Thyroid gland (tissue), 4 donors: ENCODE measurements at regions not wholly inside any gene's neighbourhood (a gene's known extent, or its start where the extent isn't known, plus 50 kb on each side); places are given as distances from the start of the nearest gene placed in this dataset.

ENCODE experiments used
- DNase-seq, 2 donors: peaks; one replicate each; pipeline ENCODE4 v3.0.0-alpha.2; 2019
- H3K27ac ChIP-seq, 3 donors: fragments of 200-600 bp; sonication (generic); 1 replicate in 2 of 3; 2 replicates in 1 of 3; pipeline ENCODE4 v1.5.1; 2016 to 2019; ENCODE audit warnings: mild to moderate bottlenecking in 1 of 3, moderate library complexity in 1 of 3
- H3K27me3 ChIP-seq: fragments of 200-600 bp; sonication (generic); one replicate; pipeline ENCODE4 v1.5.1; 2019
- H3K36me3 ChIP-seq, 2 donors: fragments of 200-600 bp; sonication (generic); one replicate each; pipeline ENCODE4 v1.5.1; 2016 to 2019
- H3K4me1 ChIP-seq, 2 donors: fragments of 200-600 bp; sonication (generic); one replicate each; pipeline ENCODE4 v1.5.1; 2017 to 2019
- H3K4me3 ChIP-seq, 3 donors: fragments of 200-600 bp; sonication (generic); replicated peaks in 1 of 3; 1 replicate in 2 of 3; 2 replicates in 1 of 3; pipeline ENCODE4 v1.5.1; 2016; ENCODE audit warnings: mild to moderate bottlenecking in 1 of 3
- H3K9me3 ChIP-seq: fragments of 200-600 bp; sonication (generic); one replicate; pipeline ENCODE4 v1.5.1; 2017
- CTCF ChIP-seq, 6 experiments: fragments of 200-600 bp in 3 of 6; fragments of 450-650 bp in 3 of 6; sonication (generic) in 3 of 6; IDR thresholded peaks; one replicate each; pipeline ENCODE4 v1.5.1; 2016 to 2019; ENCODE audit warnings: antibody characterized with exemption in 6 of 6, mild to moderate bottlenecking in 2 of 6, inconsistent platforms in 1 of 6, moderate library complexity in 1 of 6
- POLR2A ChIP-seq, 2 donors: fragments of 450-650 bp; IDR thresholded peaks; one replicate each; pipeline ENCODE4 v1.6.1; 2017; ENCODE audit warnings: antibody characterized with exemption in 2 of 2, mild to moderate bottlenecking in 2 of 2, moderate library complexity in 1 of 2
- WGBS, 2 donors: methylation state at CpG; one replicate each; pipeline ENCODE4 v1.1.5; 2017; 5-methylcytosine and 5-hydroxymethylcytosine counted together
- intact Hi-C: fragments of 100-400 bp; cut with DNase I; formaldehyde crosslinking; loops from one replicate; pipeline ENCODE4 v1.15.1; 2023

GRCh38 chr5:180436275-180436674, 57.9 kb upstream of the CNOT6 start:
- Histone ChIP-seq H3K36me3 (no peaks in the 10 kb centered on the region), H3K27ac (no peak overlapping the region), H3K27me3 (no peaks in the 10 kb centered on the region), H3K9me3 (no peaks in the 10 kb centered on the region), H3K4me3 (no peak overlapping the region), H3K4me1 (peaks cover 0 to 2% of the 10 kb centered on the region in 2 donors)
- intact Hi-C loops: no loop called here
- peak; percentile 12 to 14 for DNase-seq
- no peak for TF ChIP-seq POLR2A (IDR thresholded peaks at IDR 0.05)
- no peak for TF ChIP-seq CTCF (IDR thresholded peaks at IDR 0.05)
- 59 to 72% methylated on average over 13 of the region's 13 CpGs for WGBS, 2 donors

GRCh38 chr5:180436936-180437335, 57.2 kb upstream of the CNOT6 start:
- intact Hi-C loops: no loop called here
- Histone ChIP-seq H3K27ac (no peak overlapping the region), H3K4me3 (no peak overlapping the region), H3K9me3 (no peaks in the 10 kb centered on the region), H3K27me3 (no peaks in the 10 kb centered on the region), H3K36me3 (no peaks in the 10 kb centered on the region), H3K4me1 (peaks cover 0 to 8% of the 10 kb centered on the region in 2 donors)
- no peak for DNase-seq
- WGBS, 2 donors: 86 to 100% methylated on average over 1 to 5 of the region's 6 CpGs
- no peak for TF ChIP-seq CTCF (IDR thresholded peaks at IDR 0.05)

GRCh38 chr5:180437336-180437735, 56.8 kb upstream of the CNOT6 start:
- no peak for TF ChIP-seq POLR2A (IDR thresholded peaks at IDR 0.05)
- TF ChIP-seq CTCF (IDR thresholded peaks at IDR 0.05): no peak
- no peak overlapping the region for H3K4me3 ChIP-seq
- intact Hi-C loops: no loop called here
- H3K27me3 ChIP-seq: no peaks in the 10 kb centered on the region
- H3K36me3 ChIP-seq: no peaks in the 10 kb centered on the region
- H3K4me1 ChIP-seq: peaks cover 0 to 8% of the 10 kb centered on the region in 2 donors
- H3K27ac ChIP-seq: no peak overlapping the region
- no peaks in the 10 kb centered on the region for H3K9me3 ChIP-seq
- WGBS, 2 donors: 93 to 97% methylated on average over 7 to 8 of the region's 8 CpGs
- no peak for DNase-seq

GRCh38 chr5:180438785-180439780, 55.1 kb upstream of the CNOT6 start:
- H3K9me3 ChIP-seq: no peaks in the 10 kb centered on the region
- no peak overlapping the region for H3K27ac ChIP-seq
- intact Hi-C loops: no loop called here
- 79 to 94% methylated on average over 24 to 26 of the region's 26 CpGs for WGBS, 2 donors
- peaks cover 0 to 8% of the 10 kb centered on the region in 2 donors for H3K4me1 ChIP-seq
- no peaks in the 10 kb centered on the region for H3K36me3 ChIP-seq
- no peak overlapping the region for H3K4me3 ChIP-seq
- TF ChIP-seq CTCF (IDR thresholded peaks at IDR 0.05): no peak
- no peak for TF ChIP-seq POLR2A (IDR thresholded peaks at IDR 0.05)
- no peak for DNase-seq
- H3K27me3 ChIP-seq: no peaks in the 10 kb centered on the region
